ENCODE measurements at regions not wholly inside any gene's neighbourhood (a gene's known extent, or its start where the extent isn't known, plus 50 kb on each side); places are given as distances from the start of the nearest gene placed in this dataset.

GRCh38 chr7:26471306-26472075 is 179.8 kb downstream of the SNX10 start:
- 83 to 88% methylated on average over 9 of the region's 9 CpGs for WGBS, 2 donors
- Histone ChIP-seq H3K36me3 (replicated peaks in 1 of 2; ENCODE audit: insufficient read depth in 1 of 2, low read depth in 2 of 2) (no peaks in the 10 kb centered on the region), H3K27ac (no peak overlapping the region), H3K4me1 (no peaks in the 10 kb centered on the region), H3K27me3 (no peaks in the 10 kb centered on the region), H3K4me3 (no peak overlapping the region), H3K9me3 (no peaks in the 10 kb centered on the region)
- DNase-seq (no peak), ATAC-seq (no peak)
- no peak for TF ChIP-seq CTCF (IDR thresholded peaks at IDR 0.05)
- no peak for TF ChIP-seq POLR2A (IDR thresholded peaks at IDR 0.05)
- intact Hi-C loops (cut with DNase I), result no loop called here

GRCh38 chr7:26472971-26473370 is 181.3 kb downstream of the SNX10 start:
- Histone ChIP-seq H3K4me1 (no peaks in the 10 kb centered on the region), H3K36me3 (replicated peaks in 1 of 2; ENCODE audit: insufficient read depth in 1 of 2, low read depth in 2 of 2) (no peaks in the 10 kb centered on the region), H3K9me3 (no peaks in the 10 kb centered on the region), H3K4me3 (no peak overlapping the region), H3K27me3 (no peaks in the 10 kb centered on the region), H3K27ac (no peak overlapping the region)
- ATAC-seq (no peak), DNase-seq (no peak)
- intact Hi-C loops (cut with DNase I), result no loop called here
- WGBS, 2 donors, result 86 to 88% methylated on average over 2 of the region's 2 CpGs
- no peak for TF ChIP-seq POLR2A (IDR thresholded peaks at IDR 0.05)
- no peak for TF ChIP-seq CTCF (IDR thresholded peaks at IDR 0.05)

- intact Hi-C loops (cut with DNase I), result no loop called here
- no peak for DNase-seq
- WGBS, 2 donors, result 95% methylated on average over 1 of the region's 1 CpG
These were observed 184.6 kb downstream of the SNX10 start for GRCh38 chr7:26476271-26476670.

DNA sequence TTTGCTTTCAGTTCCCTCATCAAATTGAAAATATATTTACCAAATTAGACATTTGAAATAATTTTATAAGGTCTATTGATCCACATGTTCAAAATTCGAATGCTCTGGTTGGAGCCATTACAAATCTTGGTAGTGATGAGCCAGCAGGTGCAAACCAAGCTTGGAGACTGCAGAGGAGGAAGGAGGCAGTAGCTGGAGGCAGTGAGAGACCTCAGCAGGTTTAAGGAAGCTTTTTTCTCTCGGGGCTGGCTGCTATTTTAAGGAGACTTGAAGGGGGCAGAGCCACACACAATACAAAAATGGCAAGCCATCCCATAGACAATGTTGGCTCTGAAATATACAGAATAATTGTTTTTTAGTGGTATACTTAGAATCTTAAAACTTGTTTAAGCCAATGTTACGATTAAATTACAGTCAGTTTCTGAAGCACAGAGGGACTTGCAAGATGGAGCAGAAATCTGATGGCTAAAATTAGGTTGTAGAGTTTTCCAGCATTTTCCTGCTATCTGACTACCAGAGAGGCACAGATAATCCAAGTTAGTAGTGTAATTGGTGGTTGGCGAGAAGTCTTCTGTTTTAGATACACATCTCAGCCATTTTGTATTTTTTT is 185.8 kb downstream of the SNX10 start:
- ATAC-seq, result no peak

More at GRCh38 chr7:26476271-26476670, 184.6 kb downstream of the SNX10 start:
- no peaks in the 10 kb centered on the region for H3K4me1 ChIP-seq
- no peak overlapping the region for H3K4me3 ChIP-seq
- H3K36me3 ChIP-seq (replicated peaks in 1 of 2; ENCODE audit: insufficient read depth in 1 of 2, low read depth in 2 of 2), result no peaks in the 10 kb centered on the region
- H3K27me3 ChIP-seq, result no peaks in the 10 kb centered on the region
- no peaks in the 10 kb centered on the region for H3K9me3 ChIP-seq
- no peak for ATAC-seq
- TF ChIP-seq CTCF (IDR thresholded peaks at IDR 0.05) (no peak), POLR2A (IDR thresholded peaks at IDR 0.05) (no peak)
- no peak overlapping the region for H3K27ac ChIP-seq

More for the DNA sequence above, 185.8 kb downstream of the SNX10 start:
- TF ChIP-seq POLR2A (IDR thresholded peaks at IDR 0.05), result no peak
- no peak for TF ChIP-seq CTCF (IDR thresholded peaks at IDR 0.05)
- H3K27me3 ChIP-seq, result no peaks in the 10 kb centered on the region
- H3K4me3 ChIP-seq, result no peak overlapping the region
- H3K36me3 ChIP-seq (replicated peaks in 1 of 2; ENCODE audit: insufficient read depth in 1 of 2, low read depth in 2 of 2), result no peaks in the 10 kb centered on the region
- no peak for DNase-seq
- H3K27ac ChIP-seq, result no peak overlapping the region
- intact Hi-C loops (cut with DNase I), result no loop called here
- WGBS, 2 donors, result 68 to 80% methylated on average over 4 of the region's 4 CpGs
- no peaks in the 10 kb centered on the region for H3K9me3 ChIP-seq
- H3K4me1 ChIP-seq, result no peaks in the 10 kb centered on the region
